ENCODE measurements at regions not wholly inside any gene's neighbourhood (a gene's known extent, or its start where the extent isn't known, plus 50 kb on each side); places are given as distances from the start of the nearest gene placed in this dataset.
"Not testable (repeated sequence)": the region's sequence is repeated elsewhere in the genome, so short reads cannot be mapped to it uniquely, and the experiment has no call there.

DNA sequence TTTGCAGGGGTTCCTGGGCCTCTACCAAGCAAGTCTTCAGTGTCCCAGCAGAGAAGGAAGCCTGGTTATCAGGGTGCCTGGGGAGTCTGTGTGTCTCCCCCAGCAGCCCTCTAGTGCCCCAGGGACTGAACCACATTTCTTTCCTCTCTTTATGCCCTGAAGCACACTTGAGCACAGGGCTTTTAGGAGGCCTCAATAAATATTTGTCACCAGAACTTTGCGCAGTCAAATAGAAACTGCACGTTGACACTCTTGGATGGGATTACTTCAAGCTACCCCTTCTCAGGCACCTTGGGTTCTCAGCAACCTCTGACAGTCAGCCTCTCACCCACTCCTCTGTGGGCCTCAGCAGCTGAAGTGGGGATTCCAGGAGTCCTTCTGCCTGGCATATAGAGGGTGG, 226.6 kb upstream of the HES1 start:
- no peak for DNase-seq

DNA sequence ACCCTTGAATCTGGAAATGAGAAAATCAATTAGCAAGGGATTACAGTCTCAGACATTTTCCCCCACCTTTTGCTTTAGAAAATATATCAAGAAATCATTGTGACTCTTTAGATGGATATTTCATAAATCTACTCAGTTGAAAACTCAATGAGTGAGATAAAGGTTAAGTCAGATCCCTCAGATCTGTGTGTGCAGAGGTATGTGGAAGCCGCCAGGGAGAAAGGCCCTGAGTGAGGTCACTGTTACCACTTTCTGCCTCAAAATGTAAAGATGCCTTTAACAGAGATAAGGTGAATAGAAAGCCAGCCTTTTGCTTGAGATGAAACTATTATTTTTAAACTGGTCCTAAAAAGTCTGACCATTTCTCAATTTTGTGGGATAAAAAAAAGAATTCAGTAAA, 225.6 kb upstream of the HES1 start:
- no peak for DNase-seq

GRCh38 chr3:193910886-193911738, 224.8 kb upstream of the HES1 start:
- no peak for DNase-seq

GRCh38 chr3:193911784-193912340, 224.1 kb upstream of the HES1 start:
- no peak for DNase-seq

DNA sequence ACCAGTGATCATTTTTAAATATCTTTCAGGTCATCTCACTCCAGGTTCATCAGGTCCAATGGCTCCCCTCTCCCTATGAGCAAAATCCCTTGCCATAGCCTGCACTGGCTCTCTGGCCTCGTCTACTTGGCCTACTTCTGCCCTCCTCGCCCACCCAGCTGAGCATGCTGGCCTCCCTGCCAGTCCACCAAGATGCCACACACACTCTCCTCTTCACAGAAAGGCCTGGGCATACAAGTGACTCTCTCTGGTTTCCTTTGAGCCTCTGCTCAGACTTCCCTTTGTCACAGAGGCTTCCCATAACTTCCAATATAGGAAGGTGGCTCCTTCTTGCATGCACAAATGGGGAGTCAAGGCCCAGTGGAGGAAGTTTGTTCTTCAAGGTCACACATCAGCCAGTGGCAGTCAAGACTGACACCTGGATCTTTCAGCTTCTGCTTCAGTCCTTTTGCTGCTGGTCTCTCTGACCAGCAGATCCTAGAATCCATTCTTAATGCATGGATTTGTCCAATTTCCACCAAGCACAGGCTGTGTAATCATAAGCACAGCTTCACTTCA, 223.2 kb upstream of the HES1 start:
- DNase-seq, result no peak

- DNase-seq, result no peak
Measured at GRCh38 chr3:193914602-193915001, 221.3 kb upstream of the HES1 start.

DNA sequence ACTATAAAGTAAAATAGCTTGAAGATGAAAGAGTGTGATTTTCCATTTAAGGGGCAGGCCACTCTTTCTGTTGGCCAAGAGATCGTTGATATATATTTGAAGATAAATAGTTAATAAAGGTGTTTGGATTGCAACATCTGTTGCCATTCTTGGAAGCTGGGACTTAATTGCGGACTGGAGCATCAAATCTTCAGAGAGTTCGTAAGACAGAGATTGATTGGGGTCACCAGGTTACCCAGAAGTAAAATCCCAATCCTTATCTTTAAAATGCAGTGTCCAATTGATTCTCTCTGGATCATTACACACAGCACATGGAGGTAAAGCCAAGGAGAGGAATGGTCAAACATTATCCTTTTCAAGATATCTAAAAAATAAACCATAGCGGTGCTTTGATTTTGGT, 220.8 kb upstream of the HES1 start:
- DNase-seq, result no peak

- no peak for DNase-seq
Measured at GRCh38 chr3:193915613-193916012, 220.3 kb upstream of the HES1 start.

DNA sequence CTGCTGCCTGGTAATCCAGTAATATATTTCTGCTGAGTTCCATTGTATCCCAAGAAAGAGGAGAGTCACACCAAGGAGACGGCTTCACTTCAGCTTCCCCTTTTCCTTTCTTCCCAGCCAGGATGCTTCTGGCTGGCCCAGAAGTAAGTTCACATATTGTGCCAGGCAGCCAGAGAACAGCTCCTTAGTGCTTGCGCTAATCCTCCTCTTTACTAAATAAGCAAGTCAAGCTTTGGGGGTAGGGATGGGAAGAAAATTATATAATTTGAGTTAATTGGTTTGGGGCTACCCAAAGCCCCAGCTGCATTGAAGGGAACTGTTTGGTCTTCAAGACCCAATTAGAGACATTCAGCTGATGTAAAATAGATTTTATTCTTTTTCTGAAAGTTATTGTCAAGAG, 218.8 kb upstream of the HES1 start:
- no peak for DNase-seq

DNA sequence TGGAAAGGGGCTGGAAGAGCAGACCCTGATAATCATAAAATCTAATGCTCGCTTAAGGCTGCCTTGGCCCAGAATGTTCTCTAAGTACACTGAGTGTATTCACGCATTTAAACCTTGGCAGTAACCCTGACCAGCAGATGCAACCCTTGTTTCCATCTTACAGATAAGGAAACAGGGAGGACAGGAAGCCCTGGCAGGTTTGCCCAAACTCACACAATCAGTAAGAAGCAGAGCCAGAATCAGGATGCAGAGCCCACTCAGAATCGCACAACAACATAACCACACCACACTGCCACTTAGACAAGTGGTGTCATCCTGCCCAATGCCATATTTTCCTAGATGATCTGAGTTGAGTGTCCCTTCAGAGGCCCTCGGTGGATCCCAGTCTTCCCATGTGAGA, 214.5 kb upstream of the HES1 start:
- no peak for DNase-seq

- no peak for DNase-seq
Measured at GRCh38 chr3:193922034-193922774, 213.7 kb upstream of the HES1 start.

DNA sequence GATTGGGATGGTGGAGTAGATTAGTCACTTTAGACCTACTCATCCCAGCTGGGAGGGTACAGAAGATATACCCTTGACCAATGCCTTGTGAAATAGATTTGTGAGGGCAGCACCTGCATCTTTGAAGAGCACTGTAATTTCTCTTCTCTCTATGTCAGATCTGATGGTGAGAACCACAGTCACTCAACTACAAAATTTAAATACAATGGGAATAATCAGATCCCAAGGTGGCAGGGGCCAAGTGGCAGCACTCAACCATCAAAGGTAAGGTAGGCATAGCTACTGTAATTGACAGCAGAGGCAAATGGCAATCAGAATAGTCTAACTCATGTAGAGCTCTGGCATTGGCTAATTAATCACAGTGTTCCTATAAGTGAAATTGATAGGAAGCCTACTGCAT, 212.0 kb upstream of the HES1 start:
- DNase-seq, result not testable (repeated sequence)

- DNase-seq, result not testable (repeated sequence)
Measured at GRCh38 chr3:193926071-193926470, 209.9 kb upstream of the HES1 start.

- DNase-seq, result not testable (repeated sequence)
Measured at GRCh38 chr3:193927413-193928206, 208.3 kb upstream of the HES1 start.

- no peak for DNase-seq
Measured at GRCh38 chr3:193928354-193929209, 207.4 kb upstream of the HES1 start.

DNA sequence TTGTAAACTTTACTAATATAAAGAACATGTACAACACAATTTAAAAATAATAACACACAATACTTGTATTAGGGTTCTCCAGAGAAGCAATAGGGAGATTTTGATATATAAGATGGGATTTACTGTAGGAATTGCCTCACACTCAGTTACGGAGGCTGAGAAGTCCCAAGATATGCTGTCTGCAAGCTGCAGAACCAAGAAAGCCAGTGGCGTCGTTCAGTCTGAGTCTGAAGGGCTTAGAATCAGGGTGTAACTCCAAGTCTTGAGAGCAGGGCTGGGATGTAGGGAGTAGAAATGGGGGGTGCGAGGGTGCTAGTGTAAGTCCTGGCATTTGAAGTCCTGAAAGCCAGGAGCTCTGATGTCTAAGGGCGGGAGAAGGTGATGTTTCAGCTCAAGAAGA, 206.6 kb upstream of the HES1 start:
- no peak for DNase-seq

DNA sequence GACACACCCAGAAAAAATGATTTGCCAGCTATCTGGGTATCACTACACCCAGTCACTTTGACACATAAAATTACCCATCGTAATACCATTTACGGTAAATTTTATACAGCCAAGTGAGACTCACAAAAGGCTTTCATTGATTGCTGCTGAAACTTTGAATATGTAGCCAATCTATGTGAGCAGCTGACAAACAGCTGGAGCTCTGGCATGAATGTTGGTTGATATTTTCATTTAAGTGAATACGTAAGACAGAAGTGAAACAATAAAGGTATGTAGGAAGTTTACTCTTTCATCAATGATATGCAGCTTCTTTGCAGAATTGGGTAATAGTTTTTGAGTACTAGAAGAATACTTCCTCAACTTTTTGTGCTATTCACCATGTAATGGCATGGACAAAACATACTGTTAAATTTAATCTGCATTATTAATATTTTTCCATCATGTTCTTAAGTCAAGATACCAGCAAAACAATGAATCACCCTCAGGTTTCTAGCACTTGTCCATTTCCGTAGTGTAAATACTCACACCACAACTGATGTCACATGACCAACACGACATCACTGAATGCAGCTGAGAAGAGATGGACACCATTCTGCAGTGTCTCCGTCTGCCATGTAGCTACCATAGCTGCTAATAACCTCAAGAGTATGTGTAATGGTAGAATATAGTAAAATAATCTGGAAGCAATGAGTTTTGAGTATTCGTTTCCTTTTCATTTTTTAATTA, 205.9 kb upstream of the HES1 start:
- DNase-seq, result no peak

GRCh38 chr3:193932136-193932535, 203.8 kb upstream of the HES1 start:
- no peak for DNase-seq

DNA sequence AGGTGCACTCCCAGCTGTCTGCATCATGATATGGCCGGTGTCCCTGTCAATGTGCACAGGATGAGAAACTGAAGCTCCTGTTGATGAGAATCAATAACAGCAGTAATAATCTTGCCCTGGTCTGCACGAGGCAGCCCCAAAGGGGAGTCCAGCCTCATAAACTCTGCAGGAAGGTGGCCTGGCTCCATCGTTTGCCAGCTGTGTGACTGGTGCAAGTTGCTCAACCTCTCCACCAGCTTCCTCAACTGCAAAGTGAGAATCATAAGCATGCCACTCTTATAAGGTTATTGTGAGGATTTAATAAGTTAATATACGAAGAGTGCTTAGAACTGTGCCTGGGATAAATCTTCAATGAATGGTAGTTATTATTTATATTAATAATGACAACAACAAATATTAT, 203.4 kb upstream of the HES1 start:
- no peak for DNase-seq

GRCh38 chr3:193933451-193933850, 202.5 kb upstream of the HES1 start:
- no peak for DNase-seq

GRCh38 chr3:193935916-193936315, 200.0 kb upstream of the HES1 start:
- DNase-seq, result no peak
